ENCODE measurements at regions not wholly inside any gene's neighbourhood (a gene's known extent, or its start where the extent isn't known, plus 50 kb on each side); places are given as distances from the start of the nearest gene placed in this dataset.

GRCh38 chr14:98822917-98823316 is 449.1 kb downstream of the BCL11B start (continued):
- TF ChIP-seq, protein P1, sequence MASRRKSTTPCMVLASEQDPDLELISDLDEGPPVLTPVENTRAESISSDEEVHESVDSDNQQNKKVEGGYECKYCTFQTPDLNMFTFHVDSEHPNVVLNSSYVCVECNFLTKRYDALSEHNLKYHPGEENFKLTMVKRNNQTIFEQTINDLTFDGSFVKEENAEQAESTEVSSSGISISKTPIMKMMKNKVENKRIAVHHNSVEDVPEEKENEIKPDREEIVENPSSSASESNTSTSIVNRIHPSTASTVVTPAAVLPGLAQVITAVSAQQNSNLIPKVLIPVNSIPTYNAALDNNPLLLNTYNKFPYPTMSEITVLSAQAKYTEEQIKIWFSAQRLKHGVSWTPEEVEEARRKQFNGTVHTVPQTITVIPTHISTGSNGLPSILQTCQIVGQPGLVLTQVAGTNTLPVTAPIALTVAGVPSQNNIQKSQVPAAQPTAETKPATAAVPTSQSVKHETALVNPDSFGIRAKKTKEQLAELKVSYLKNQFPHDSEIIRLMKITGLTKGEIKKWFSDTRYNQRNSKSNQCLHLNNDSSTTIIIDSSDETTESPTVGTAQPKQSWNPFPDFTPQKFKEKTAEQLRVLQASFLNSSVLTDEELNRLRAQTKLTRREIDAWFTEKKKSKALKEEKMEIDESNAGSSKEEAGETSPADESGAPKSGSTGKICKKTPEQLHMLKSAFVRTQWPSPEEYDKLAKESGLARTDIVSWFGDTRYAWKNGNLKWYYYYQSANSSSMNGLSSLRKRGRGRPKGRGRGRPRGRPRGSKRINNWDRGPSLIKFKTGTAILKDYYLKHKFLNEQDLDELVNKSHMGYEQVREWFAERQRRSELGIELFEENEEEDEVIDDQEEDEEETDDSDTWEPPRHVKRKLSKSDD (CRISPR knock-in tag; IDR thresholded peaks at IDR 0.05; ENCODE audit: low read depth): no peak
- no peak for TF ChIP-seq GFI1 (CRISPR knock-in tag; IDR thresholded peaks at IDR 0.05; ENCODE audit: borderline replicate concordance)
- no peak for TF ChIP-seq ZFP36L2 (CRISPR knock-in tag; IDR thresholded peaks at IDR 0.05)

DNA sequence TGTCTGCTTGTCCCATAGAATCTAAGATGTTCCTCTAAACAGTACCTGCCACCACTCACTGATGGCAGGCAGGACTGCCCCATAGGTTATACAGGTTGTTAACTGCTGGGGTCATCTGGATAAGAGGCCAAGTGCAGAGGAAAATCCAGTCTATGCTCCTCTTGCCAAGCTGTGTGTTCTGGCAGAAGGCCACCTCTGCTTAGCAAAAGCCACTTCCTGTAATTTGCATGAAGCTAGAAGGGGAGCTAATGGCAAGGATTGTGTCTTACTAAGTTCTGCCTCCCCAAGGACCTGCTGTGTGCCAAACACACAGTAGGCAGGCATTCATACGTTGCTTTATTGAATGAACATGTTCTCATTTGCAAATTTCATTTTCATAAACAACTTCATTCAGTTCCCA is 445.4 kb downstream of the BCL11B start:
- no peak overlapping the region for H3K9ac ChIP-seq (ENCODE audit: insufficient read depth, low read depth, low read length)
- H3K4me1 ChIP-seq (ENCODE audit: insufficient read depth, low read length): no peaks in the 10 kb centered on the region
- H3K4me2 ChIP-seq (ENCODE audit: low read depth, low read length): no peak overlapping the region
- ChIA-PET CTCF (ENCODE audit: low intra/inter-chr PET ratio, low total read pairs) (no interaction called here), POLR2A (no interaction called here)
- no peak overlapping the region for H2AFZ ChIP-seq (ENCODE audit: low read length)
- in situ Hi-C loops (cut with HindIII; ENCODE audit: extremely low pct_ligation_motif_present, low pct_unique_long_range_greater_than_20kb) (no loop called here), intact Hi-C loops (cut with micrococcal nuclease; ENCODE audit: unreplicated experiment) (no loop called here)
- DNase-seq (ENCODE audit: low spot score) (no peak), FAIRE-seq (no peak), ATAC-seq (no peak)
- H3K36me3 ChIP-seq (replicated peaks in 1 of 2; ENCODE audit: control insufficient read depth in 1 of 2, insufficient read depth in 2 of 2, low read length in 2 of 2): no peaks in the 10 kb centered on the region
- H4K20me1 ChIP-seq (ENCODE audit: insufficient read depth, low read length): no peaks in the 10 kb centered on the region
- 0% methylated on average over 1 of the region's 1 CpG for WGBS (ENCODE audit: low lambda C conversion rate)
- H3K79me2 ChIP-seq (ENCODE audit: insufficient read depth, low read length): no peaks in the 10 kb centered on the region
- H3K4me3 ChIP-seq (replicated peaks in 1 of 3; ENCODE audit: insufficient read depth in 1 of 3, low read depth in 2 of 3, low read length in 3 of 3): no peak overlapping the region
- BruUV-seq (replicated peaks): no TSS peak
- no peaks in the 10 kb centered on the region for H3K9me3 ChIP-seq (ENCODE audit: low read length)
- no peak overlapping the region for H3K27ac ChIP-seq (ENCODE audit: extremely low read length, insufficient read depth, low read length)
- no peaks in the 10 kb centered on the region for H3K27me3 ChIP-seq (ENCODE audit: control insufficient read depth in 1 of 2, insufficient read depth in 2 of 2, low read length in 2 of 2)
- no peak for TF ChIP-seq ZNF296 (CRISPR knock-in tag; conservative IDR thresholded peaks at IDR 0.05)
- TF ChIP-seq ZKSCAN1 (IDR thresholded peaks at IDR 0.05; ENCODE audit: low read length): no peak
- TF ChIP-seq ZNF460 (CRISPR knock-in tag; IDR thresholded peaks at IDR 0.05; ENCODE audit: borderline replicate concordance): no peak
- no peak for TF ChIP-seq ZNF431 (CRISPR knock-in tag; IDR thresholded peaks at IDR 0.05; ENCODE audit: borderline replicate concordance, low read depth)
- TF ChIP-seq, protein P2, sequence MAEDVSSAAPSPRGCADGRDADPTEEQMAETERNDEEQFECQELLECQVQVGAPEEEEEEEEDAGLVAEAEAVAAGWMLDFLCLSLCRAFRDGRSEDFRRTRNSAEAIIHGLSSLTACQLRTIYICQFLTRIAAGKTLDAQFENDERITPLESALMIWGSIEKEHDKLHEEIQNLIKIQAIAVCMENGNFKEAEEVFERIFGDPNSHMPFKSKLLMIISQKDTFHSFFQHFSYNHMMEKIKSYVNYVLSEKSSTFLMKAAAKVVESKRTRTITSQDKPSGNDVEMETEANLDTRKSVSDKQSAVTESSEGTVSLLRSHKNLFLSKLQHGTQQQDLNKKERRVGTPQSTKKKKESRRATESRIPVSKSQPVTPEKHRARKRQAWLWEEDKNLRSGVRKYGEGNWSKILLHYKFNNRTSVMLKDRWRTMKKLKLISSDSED (CRISPR knock-in tag; IDR thresholded peaks at IDR 0.05): no peak
- no peak for TF ChIP-seq ZNF709 (CRISPR knock-in tag; IDR thresholded peaks at IDR 0.05)
- TF ChIP-seq ZNF772 (CRISPR knock-in tag; IDR thresholded peaks at IDR 0.05): no peak
- TF ChIP-seq TOE1 (CRISPR knock-in tag; IDR thresholded peaks at IDR 0.05): no peak
- TF ChIP-seq ZNF17 (CRISPR knock-in tag; IDR thresholded peaks at IDR 0.05): no peak
- no peak for TF ChIP-seq ZUFSP (CRISPR knock-in tag; IDR thresholded peaks at IDR 0.05; ENCODE audit: borderline replicate concordance)
- TF ChIP-seq ZNF232 (CRISPR knock-in tag; IDR thresholded peaks at IDR 0.05; ENCODE audit: borderline replicate concordance): no peak
- no peak for TF ChIP-seq NFATC3 (CRISPR knock-in tag; IDR thresholded peaks at IDR 0.05)
- no peak for TF ChIP-seq ZNF784 (CRISPR knock-in tag; IDR thresholded peaks at IDR 0.05; ENCODE audit: borderline replicate concordance)
- TF ChIP-seq, protein P3, sequence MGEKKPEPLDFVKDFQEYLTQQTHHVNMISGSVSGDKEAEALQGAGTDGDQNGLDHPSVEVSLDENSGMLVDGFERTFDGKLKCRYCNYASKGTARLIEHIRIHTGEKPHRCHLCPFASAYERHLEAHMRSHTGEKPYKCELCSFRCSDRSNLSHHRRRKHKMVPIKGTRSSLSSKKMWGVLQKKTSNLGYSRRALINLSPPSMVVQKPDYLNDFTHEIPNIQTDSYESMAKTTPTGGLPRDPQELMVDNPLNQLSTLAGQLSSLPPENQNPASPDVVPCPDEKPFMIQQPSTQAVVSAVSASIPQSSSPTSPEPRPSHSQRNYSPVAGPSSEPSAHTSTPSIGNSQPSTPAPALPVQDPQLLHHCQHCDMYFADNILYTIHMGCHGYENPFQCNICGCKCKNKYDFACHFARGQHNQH (CRISPR knock-in tag; IDR thresholded peaks at IDR 0.05): no peak

Data from HepG2 (cell line).